ENCODE measurements at regions not wholly inside any gene's neighbourhood (a gene's known extent, or its start where the extent isn't known, plus 50 kb on each side); places are given as distances from the start of the nearest gene placed in this dataset.

DNA sequence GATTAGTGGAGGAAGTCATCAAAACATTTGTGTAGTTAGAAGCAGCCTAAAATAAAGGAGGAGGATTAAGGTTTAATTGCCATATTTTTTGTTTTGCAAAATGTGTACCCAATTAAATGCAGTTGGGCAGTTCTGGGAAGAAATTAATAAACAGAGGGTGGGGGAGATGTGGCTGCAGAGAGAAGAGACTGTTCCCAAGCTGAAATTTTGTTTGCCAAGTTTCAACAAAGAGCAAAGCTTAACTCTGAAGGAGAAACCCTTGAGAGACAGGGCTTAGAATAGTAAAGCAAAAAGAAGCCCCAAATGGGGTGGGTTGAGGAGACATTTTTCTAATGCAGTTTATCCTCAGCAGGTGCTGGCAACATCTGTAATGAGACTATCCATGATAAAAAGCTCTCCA, 298.0 kb upstream of the NRP1 start:
- TF ChIP-seq POLR2A (IDR thresholded peaks at IDR 0.05) (no peak), CTCF (IDR thresholded peaks at IDR 0.05) (no peak)

Measured in adrenal gland (tissue), 5 donors.